Stimulated activated CD4-positive, alpha-beta T cell treated with anti-CD3 and anti-CD28 coated beads, Interleukin-1b, Interleukin-23, amount 100 ng/mL, for 24 hours (primary cell): ENCODE measurements at regions not wholly inside any gene's neighbourhood (a gene's known extent, or its start where the extent isn't known, plus 50 kb on each side); places are given as distances from the start of the nearest gene placed in this dataset.
A peak's percentile ranks its signal among the peaks of the same experiment; 100 is the strongest.

Experiments used
- DNase-seq, 4 experiments: peaks; one replicate each; pipeline ENCODE4 v3.0.0-alpha.2; 2020; ENCODE audit warnings: low read depth in 4 of 4, low spot score in 1 of 4

- DNase-seq = no peak
Measured at GRCh38 chr1:173395762-173396161, 81.4 kb upstream of the PRDX6 start.

DNA sequence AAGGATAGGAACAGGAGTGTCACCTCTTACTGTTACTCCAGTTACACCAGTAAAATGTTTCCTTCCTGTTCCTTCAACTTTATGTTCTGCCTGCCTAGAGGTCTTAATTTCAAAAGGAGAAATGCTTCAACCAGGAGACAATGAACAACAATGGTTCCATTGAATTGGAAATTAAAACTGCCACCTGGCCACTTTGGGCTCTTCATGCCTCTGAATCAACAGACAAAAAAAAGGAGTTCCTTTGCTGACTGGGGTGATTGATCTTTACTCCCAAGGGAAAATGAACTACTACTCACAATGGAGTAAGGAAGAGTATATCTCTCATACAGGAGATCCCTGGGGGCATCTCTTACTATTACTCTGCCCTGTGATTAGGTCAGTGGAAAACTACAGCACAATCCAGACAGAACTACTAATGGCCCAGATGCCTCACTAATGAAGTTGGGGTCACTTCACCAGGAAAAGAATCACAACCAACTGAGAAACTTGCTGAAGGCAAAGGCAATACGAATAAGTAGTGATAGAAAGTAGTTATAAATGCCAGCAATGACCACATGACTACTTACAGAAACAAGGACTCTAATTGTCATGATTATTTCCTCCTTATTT, 76.6 kb upstream of the PRDX6 start:
- no peak for DNase-seq

GRCh38 chr1:173403996-173404395, 73.1 kb upstream of the PRDX6 start:
- DNase-seq = no peak

DNA sequence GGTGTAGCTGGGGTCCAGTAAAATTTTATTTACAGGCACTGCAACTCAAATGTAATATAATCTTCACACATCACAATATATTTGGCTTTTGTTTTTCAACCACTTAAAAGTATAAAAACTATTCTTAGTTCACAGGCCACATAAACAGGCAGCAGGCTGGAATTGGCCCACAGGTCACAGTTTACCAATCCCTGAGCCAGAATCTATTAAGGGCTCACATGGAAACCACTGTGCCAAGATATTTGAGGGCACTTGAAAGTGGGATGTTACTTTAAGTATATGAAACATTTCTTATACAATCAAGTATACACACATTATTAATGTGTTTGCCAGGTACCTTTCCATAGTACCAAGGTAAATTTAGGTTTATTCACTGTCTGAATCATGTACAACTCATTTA, 71.9 kb upstream of the PRDX6 start:
- no peak for DNase-seq

DNA sequence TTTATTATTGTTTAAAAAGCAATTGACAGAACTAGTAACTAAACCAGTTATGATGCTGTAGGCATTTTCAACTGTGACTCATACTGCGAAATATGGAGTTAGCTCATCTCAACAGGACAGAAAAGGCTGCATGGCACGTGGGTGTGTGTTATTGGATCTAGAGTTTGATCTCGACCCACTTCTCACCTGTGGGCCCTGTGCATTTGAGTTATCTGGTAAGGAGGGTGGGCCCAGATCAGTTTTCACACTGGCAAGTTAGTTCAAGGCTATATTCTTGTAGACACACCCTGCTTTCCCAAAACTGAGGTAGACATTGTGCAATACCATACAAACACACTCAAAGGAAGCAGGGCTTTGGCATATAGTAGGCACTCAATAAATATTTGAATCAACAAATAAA, 71.3 kb upstream of the PRDX6 start:
- DNase-seq = no peak

DNA sequence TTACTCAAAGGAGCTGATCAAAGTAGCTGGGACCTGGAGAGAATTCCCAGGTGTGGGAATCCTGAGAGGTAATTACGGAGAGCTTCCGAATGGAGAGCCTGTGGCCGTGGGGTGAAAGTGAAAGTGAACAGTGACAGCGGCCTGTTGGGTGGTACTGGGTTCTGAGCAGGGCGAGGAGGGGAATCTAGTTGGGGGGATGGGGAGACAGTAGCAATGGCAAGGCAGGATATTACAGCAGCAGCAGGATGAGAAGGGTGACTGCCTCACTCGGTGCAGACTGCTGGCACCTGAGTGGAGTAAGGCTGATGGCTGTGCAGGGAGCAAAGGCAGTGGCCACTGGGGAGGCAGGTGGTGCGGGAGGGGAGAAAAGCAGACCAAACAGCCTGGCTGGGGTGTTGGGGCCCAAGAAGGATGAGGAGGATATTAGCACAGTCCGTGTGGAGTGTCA, 70.3 kb upstream of the PRDX6 start:
- no peak for DNase-seq

DNA sequence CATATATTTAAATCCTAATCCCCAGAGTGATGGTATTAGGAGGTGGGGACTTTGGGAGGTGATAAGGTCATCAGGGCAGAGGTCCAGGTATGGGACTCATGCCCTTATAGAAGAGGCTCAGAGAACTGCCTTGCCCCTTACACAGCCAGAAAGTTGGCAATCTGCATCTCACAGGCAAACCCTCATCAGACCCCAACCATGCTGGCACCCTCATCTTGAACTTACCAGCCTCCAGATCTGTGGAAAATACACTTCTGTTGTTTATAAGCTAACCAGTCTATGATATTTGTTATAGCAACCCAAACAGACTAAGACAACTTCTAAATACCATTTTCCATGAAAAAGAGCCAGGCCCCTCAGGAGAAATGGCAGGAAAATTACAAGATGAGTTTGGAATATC, 69.3 kb upstream of the PRDX6 start:
- no peak for DNase-seq

GRCh38 chr1:173408886-173409285, 68.2 kb upstream of the PRDX6 start:
- DNase-seq = no peak

- DNase-seq = no peak
Measured at GRCh38 chr1:173409613-173410012, 67.5 kb upstream of the PRDX6 start.

GRCh38 chr1:173410133-173410793, 66.9 kb upstream of the PRDX6 start:
- no peak for DNase-seq

DNA sequence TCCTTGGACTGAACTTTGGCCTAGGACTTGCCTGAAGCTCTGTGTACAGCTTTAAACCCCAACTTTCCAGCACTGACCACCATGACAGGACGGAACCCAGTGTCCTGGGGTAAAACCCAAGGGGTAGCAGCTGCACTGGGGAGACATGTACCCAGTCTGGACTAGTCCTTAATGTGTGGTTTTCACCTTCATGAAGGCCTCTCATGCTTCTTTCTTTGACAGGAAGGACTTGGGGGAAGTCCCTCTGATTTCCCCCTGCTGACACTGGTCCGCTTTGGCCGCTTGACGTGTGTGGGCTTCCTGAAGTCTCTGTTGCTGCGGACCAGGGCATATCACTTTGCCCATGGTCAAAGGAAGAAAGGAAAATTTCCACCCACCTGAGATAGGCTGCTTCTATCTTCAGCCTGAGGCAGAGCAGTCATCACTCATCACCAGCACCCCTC, 66.3 kb upstream of the PRDX6 start:
- DNase-seq = no peak

DNA sequence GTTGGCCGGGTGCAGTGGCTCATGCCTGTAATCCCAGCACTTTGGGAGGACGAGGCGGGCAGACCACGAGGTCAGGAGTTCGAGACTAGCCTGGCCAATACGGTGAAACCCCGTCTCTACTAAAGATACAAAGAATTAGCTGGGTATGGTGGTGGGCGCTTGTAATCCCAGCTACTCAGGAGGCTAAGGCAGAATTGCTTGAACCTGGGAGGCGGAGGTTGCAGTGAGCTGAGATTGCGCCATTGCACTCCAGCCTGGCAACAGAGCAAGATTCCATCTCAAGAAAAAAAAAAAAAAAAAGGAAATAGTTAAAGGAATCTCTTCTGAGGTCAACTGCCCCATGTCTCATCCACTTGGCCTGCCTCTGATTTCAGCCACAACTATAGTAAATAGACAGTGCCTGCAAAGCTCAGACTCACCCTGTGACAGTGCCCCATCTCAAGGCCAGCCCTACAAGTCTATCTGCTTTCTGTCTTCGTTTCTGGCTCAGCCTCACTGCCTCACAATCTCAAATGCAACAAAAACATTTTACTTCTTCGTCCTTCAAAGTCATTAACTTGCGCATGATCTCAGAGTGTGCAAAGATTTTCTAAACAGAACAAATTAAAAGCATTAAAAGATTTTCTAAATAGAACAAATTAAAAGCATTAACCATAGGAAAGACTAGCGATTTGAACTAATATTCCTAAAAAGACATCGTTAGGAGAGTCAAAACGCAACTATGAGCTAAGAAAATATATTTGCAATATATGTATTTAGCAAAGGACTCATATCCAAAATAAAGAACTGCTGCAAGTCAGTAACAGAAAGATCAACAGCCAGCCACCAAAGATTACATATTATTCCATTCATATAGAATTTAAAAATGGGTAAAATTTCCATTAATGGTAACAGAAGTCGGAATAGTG, 65.0 kb upstream of the PRDX6 start:
- no peak for DNase-seq

GRCh38 chr1:173413271-173413707, 63.8 kb upstream of the PRDX6 start:
- no peak for DNase-seq

GRCh38 chr1:173414136-173414535, 63.0 kb upstream of the PRDX6 start:
- no peak for DNase-seq

DNA sequence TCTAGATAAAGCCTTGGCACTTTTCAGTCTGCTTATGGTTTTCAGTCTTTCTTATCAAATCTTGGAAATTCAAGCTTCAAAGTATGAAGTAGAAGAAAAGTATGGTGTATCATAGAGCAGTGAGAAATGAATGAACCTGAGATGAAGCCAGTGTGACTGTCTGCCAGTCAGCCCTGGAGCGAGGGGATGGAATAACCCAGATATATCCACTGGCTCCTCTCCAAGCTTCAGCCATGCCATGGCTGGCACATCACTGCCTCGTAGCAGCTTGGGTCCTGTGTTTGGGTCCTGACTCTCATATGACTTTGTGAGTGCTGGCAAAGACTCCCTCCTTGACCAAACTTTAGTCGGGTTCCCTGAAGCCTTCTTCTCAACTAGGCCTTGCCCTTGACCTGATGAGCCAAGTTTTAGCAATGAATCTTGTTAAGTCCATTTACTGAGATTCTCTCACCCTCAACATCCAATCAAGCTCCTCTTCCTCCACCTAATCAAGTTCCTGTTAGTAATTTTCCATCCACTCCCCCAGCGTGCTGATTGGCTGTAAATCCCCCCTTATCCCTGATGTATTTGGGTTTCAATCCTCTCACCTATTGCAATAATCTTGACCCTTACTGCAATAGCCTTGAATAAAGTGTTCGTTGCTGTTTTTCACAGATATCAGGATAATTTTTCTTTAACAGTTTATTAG, 62.5 kb upstream of the PRDX6 start:
- DNase-seq = no peak

DNA sequence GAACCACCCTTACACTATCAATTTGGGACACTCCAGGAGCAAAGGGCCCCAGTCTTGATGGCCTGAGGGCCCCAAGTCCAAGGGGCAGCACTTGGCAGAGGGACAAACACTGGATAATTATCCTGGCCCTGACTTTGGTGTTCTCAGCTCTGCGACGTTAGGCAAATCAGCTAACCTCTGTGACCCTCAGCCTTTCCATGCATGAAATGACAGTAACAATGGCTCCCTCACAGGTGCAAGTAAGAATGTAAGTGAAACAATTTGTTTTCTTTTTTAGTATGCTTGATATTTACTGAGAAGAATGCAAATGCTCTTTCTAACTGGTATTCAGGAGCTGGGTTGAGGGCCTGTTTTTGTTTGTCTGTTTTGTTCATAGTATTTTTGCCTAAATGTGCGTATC, 61.6 kb upstream of the PRDX6 start:
- DNase-seq = no peak

DNA sequence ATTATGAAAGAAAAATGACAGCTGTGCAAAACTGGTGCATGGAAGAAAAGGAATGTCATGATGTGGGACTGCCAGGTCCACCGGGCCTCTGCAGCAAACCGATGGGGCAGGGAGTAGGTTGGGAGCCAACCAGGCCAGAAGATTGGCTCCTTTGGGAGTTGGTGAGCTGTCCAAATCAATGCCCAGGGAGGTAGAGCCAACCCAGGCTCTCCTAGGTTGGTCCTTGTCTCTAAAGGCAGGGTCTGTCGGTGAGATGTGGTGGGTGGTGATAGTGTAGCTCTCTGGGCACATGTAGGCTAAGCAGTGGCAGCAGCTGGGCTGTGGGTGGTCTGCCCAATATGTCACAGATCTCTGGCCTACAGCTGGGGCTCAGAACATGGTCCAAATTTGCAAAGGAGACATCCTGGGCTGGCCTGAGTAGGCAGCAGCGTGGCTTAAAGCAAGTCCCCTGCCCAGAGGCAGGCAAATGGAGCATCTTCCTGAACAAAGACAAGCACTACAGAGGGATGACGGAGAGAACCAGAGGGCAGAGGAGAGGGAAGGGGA, 61.2 kb upstream of the PRDX6 start:
- DNase-seq = no peak

- no peak for DNase-seq
Measured at GRCh38 chr1:173417563-173417962, 59.6 kb upstream of the PRDX6 start.

GRCh38 chr1:173418107-173418985, 58.8 kb upstream of the PRDX6 start:
- DNase-seq = no peak

DNA sequence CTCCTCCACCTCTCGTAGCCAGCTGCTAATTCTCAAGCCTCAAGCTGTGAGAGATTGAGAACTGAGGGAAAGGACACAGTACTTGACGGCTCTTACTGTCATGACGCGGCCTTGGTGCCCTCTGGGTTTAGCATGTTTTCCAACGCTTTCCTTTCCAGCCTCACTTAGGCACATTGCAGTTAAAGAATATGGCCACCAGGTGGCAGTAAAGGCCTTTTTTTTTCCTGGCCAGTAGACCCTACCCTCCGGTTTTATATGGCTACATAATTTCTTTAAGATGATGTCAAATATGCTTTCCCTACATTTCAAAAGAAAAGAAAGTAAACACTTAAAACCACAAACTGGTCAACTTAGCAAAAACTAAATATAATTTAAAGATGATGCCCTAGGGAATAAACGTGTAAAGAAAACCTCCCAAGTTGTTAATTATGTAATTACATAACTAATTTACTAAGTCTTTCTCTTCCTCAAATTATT, 56.8 kb upstream of the PRDX6 start:
- peak; percentile 28 to 40 (median 34) for DNase-seq
